ENCODE measurements at regions not wholly inside any gene's neighbourhood (a gene's known extent, or its start where the extent isn't known, plus 50 kb on each side); places are given as distances from the start of the nearest gene placed in this dataset.

- no peak for TF ChIP-seq CREB1 (IDR thresholded peaks at IDR 0.05)
- no peak for TF ChIP-seq BRCA1 (IDR thresholded peaks at IDR 0.05; ENCODE audit: low read depth, low read length)
These were observed 387.6 kb upstream of the NRP1 start (continued) for GRCh38 chr10:33722067-33722466.

Measured in H1 (cell line).